Activated T-helper 2 cell treated with anti-CD3 and anti-CD28 coated beads, Interferon-gamma antibody, Interleukin-2, Interleukin-4, amounts not matched to agents 10 μg/mL and 5 μg/mL and 100 μg/mL, durations not matched to agents 14 hours and 24 hours and 36 hours (primary cell): ENCODE measurements at regions not wholly inside any gene's neighbourhood (a gene's known extent, or its start where the extent isn't known, plus 50 kb on each side); places are given as distances from the start of the nearest gene placed in this dataset.
"Not testable (repeated sequence)": the region's sequence is repeated elsewhere in the genome, so short reads cannot be mapped to it uniquely, and the experiment has no call there.

Experiments used
- DNase-seq: peaks from one replicate; pipeline ENCODE4 v3.0.0; 2021; ENCODE audit warnings: low spot score
- H3K27ac Mint-ChIP-seq: one replicate; pipeline ENCODE4 v1.8.0; 2021; ENCODE audit warnings: mixed read lengths
- H3K27me3 Mint-ChIP-seq: one replicate; pipeline ENCODE4 v1.8.0; 2021; ENCODE audit warnings: low read depth, mixed read lengths
- H3K36me3 Mint-ChIP-seq: one replicate; pipeline ENCODE4 v1.8.0; 2021; ENCODE audit warnings: low read depth, mixed read lengths
- H3K4me1 Mint-ChIP-seq: one replicate; pipeline ENCODE4 v1.8.0; 2021; ENCODE audit warnings: low read depth, mixed read lengths
- H3K4me3 Mint-ChIP-seq: one replicate; pipeline ENCODE4 v1.8.0; 2021; ENCODE audit warnings: low read depth, mild to moderate bottlenecking, moderate library complexity, mixed read lengths
- H3K9me3 Mint-ChIP-seq: one replicate; pipeline ENCODE4 v1.8.0; 2021; ENCODE audit warnings: mixed read lengths
- intact Hi-C: fragments of 100-400 bp; cut with micrococcal nuclease; formaldehyde crosslinking; loops from one replicate; pipeline ENCODE4 v1.15.1; 2023

- Mint-ChIP-seq H3K27ac (no peak overlapping the region), H3K36me3 (no peaks in the 10 kb centered on the region), H3K9me3 (no peaks in the 10 kb centered on the region), H3K4me1 (no peaks in the 10 kb centered on the region), H3K27me3 (no peaks in the 10 kb centered on the region), H3K4me3 (no peak overlapping the region)
- intact Hi-C loops: no loop called here
- DNase-seq: no peak
These were observed 608.9 kb downstream of the SUCLG1 start for GRCh38 chr2:83850071-83850725.

GRCh38 chr2:83844490-83844889, 614.6 kb downstream of the SUCLG1 start:
- no peaks in the 10 kb centered on the region for H3K4me1 Mint-ChIP-seq
- no peaks in the 10 kb centered on the region for H3K36me3 Mint-ChIP-seq
- no peak overlapping the region for H3K4me3 Mint-ChIP-seq
- no peak for DNase-seq
- intact Hi-C loops: no loop called here
- no peaks in the 10 kb centered on the region for H3K27me3 Mint-ChIP-seq
- H3K9me3 Mint-ChIP-seq: no peaks in the 10 kb centered on the region
- no peak overlapping the region for H3K27ac Mint-ChIP-seq

GRCh38 chr2:83842421-83842820, 616.7 kb downstream of the SUCLG1 start:
- H3K4me3 Mint-ChIP-seq: no peak overlapping the region
- intact Hi-C loops: no loop called here
- no peak for DNase-seq
- no peaks in the 10 kb centered on the region for H3K4me1 Mint-ChIP-seq
- H3K27ac Mint-ChIP-seq: no peak overlapping the region
- no peaks in the 10 kb centered on the region for H3K9me3 Mint-ChIP-seq
- no peaks in the 10 kb centered on the region for H3K27me3 Mint-ChIP-seq
- no peaks in the 10 kb centered on the region for H3K36me3 Mint-ChIP-seq

- Mint-ChIP-seq H3K36me3 (no peaks in the 10 kb centered on the region), H3K27me3 (no peaks in the 10 kb centered on the region), H3K9me3 (no peaks in the 10 kb centered on the region), H3K27ac (no peak overlapping the region), H3K4me1 (no peaks in the 10 kb centered on the region), H3K4me3 (no peak overlapping the region)
- intact Hi-C loops: no loop called here
- no peak for DNase-seq
These were observed 621.3 kb downstream of the SUCLG1 start for GRCh38 chr2:83837823-83838222.

- Mint-ChIP-seq H3K4me3 (no peak overlapping the region), H3K27ac (no peak overlapping the region), H3K9me3 (no peaks in the 10 kb centered on the region), H3K27me3 (no peaks in the 10 kb centered on the region), H3K4me1 (no peaks in the 10 kb centered on the region), H3K36me3 (no peaks in the 10 kb centered on the region)
- intact Hi-C loops: no loop called here
- no peak for DNase-seq
These were observed 631.5 kb downstream of the SUCLG1 start for GRCh38 chr2:83827618-83828017.

GRCh38 chr2:83826577-83826976, 632.5 kb downstream of the SUCLG1 start:
- no peak for DNase-seq
- Mint-ChIP-seq H3K4me1 (no peaks in the 10 kb centered on the region), H3K27ac (no peak overlapping the region), H3K36me3 (no peaks in the 10 kb centered on the region), H3K9me3 (no peaks in the 10 kb centered on the region), H3K27me3 (no peaks in the 10 kb centered on the region), H3K4me3 (no peak overlapping the region)
- intact Hi-C loops: no loop called here

GRCh38 chr2:83823229-83823628, 635.9 kb downstream of the SUCLG1 start:
- no peaks in the 10 kb centered on the region for H3K9me3 Mint-ChIP-seq
- no peaks in the 10 kb centered on the region for H3K36me3 Mint-ChIP-seq
- no peaks in the 10 kb centered on the region for H3K27me3 Mint-ChIP-seq
- no peak for DNase-seq
- H3K27ac Mint-ChIP-seq: no peak overlapping the region
- intact Hi-C loops: no loop called here
- H3K4me1 Mint-ChIP-seq: no peaks in the 10 kb centered on the region
- no peak overlapping the region for H3K4me3 Mint-ChIP-seq

- no peaks in the 10 kb centered on the region for H3K4me1 Mint-ChIP-seq
These were observed 641.6 kb downstream of the SUCLG1 start for GRCh38 chr2:83817511-83817910.

GRCh38 chr2:83808878-83809277, 650.2 kb downstream of the SUCLG1 start:
- H3K27me3 Mint-ChIP-seq: no peaks in the 10 kb centered on the region
- no peak overlapping the region for H3K27ac Mint-ChIP-seq
- H3K4me1 Mint-ChIP-seq: no peaks in the 10 kb centered on the region
- intact Hi-C loops: no loop called here
- no peaks in the 10 kb centered on the region for H3K9me3 Mint-ChIP-seq
- no peak overlapping the region for H3K4me3 Mint-ChIP-seq
- DNase-seq: no peak
- H3K36me3 Mint-ChIP-seq: no peaks in the 10 kb centered on the region

More at GRCh38 chr2:83817511-83817910, 641.6 kb downstream of the SUCLG1 start:
- no peak for DNase-seq
- Mint-ChIP-seq H3K36me3 (no peaks in the 10 kb centered on the region), H3K9me3 (no peaks in the 10 kb centered on the region), H3K27ac (no peak overlapping the region), H3K27me3 (no peaks in the 10 kb centered on the region), H3K4me3 (no peak overlapping the region)
- intact Hi-C loops: no loop called here

GRCh38 chr2:83802604-83803003, 656.5 kb downstream of the SUCLG1 start:
- intact Hi-C loops: no loop called here
- Mint-ChIP-seq H3K4me3 (no peak overlapping the region), H3K27me3 (no peaks in the 10 kb centered on the region)

GRCh38 chr2:83795777-83796176, 663.3 kb downstream of the SUCLG1 start:
- Mint-ChIP-seq H3K27me3 (no peaks in the 10 kb centered on the region), H3K27ac (no peak overlapping the region), H3K4me3 (no peak overlapping the region), H3K9me3 (no peaks in the 10 kb centered on the region), H3K4me1 (no peaks in the 10 kb centered on the region), H3K36me3 (no peaks in the 10 kb centered on the region)
- intact Hi-C loops: no loop called here
- no peak for DNase-seq

More at GRCh38 chr2:83802604-83803003, 656.5 kb downstream of the SUCLG1 start:
- no peaks in the 10 kb centered on the region for H3K4me1 Mint-ChIP-seq
- no peak for DNase-seq
- H3K9me3 Mint-ChIP-seq: no peaks in the 10 kb centered on the region
- no peak overlapping the region for H3K27ac Mint-ChIP-seq
- no peaks in the 10 kb centered on the region for H3K36me3 Mint-ChIP-seq

- intact Hi-C loops, H3K9me3 Mint-ChIP-seq: not testable (repeated sequence)
These were observed 668.6 kb downstream of the SUCLG1 start for GRCh38 chr2:83790467-83790866.

GRCh38 chr2:83789674-83790073, 669.4 kb downstream of the SUCLG1 start:
- H3K27ac Mint-ChIP-seq, H3K4me1 Mint-ChIP-seq, DNase-seq, H3K27me3 Mint-ChIP-seq, intact Hi-C loops, H3K4me3 Mint-ChIP-seq, H3K36me3 Mint-ChIP-seq, H3K9me3 Mint-ChIP-seq: not testable (repeated sequence)

More at GRCh38 chr2:83790467-83790866, 668.6 kb downstream of the SUCLG1 start:
- not testable (repeated sequence) for H3K27ac Mint-ChIP-seq, DNase-seq, H3K4me1 Mint-ChIP-seq, H3K27me3 Mint-ChIP-seq, H3K4me3 Mint-ChIP-seq, H3K36me3 Mint-ChIP-seq
